ENCODE measurements at regions not wholly inside any gene's neighbourhood (a gene's known extent, or its start where the extent isn't known, plus 50 kb on each side); places are given as distances from the start of the nearest gene placed in this dataset.
A peak's percentile ranks its signal among the peaks of the same experiment; 100 is the strongest.

DNA sequence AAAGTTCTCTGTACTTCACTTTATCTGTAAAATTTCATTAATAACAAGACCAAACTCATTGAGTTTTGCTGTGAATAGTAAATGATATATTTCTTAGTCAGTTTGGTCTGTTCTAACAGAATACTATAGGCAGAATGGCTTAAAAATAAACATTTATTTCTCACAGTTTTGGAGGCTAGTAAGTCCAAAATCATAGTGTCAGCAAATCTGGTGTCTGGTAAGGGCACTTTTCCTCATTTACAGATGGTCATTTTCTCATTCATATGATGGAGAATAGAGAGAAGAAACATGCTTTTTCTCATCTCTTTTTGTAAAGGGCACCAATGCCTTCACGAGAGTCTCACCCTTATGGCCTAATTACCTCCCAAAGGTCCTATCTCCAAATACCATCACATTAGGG, 415.1 kb downstream of the FAM133A start:
- no peak for TF ChIP-seq CTCF (conservative IDR thresholded peaks at IDR 0.05; ENCODE audit: low read depth, low read length)
- H3K4me3 ChIP-seq (ENCODE audit: low read length) = no peak overlapping the region
- no peak for DNase-seq (ENCODE audit: low read depth)

- TF ChIP-seq CTCF (conservative IDR thresholded peaks at IDR 0.05; ENCODE audit: low read depth, low read length) = no peak
- H3K4me3 ChIP-seq (ENCODE audit: low read length) = no peak overlapping the region
- DNase-seq (ENCODE audit: low read depth) = no peak
Measured at GRCh38 chrX:94097868-94098267, 423.9 kb downstream of the FAM133A start.

GRCh38 chrX:94107981-94108380, 434.0 kb downstream of the FAM133A start:
- DNase-seq (ENCODE audit: low read depth) = no peak
- H3K4me3 ChIP-seq (ENCODE audit: low read length) = no peak overlapping the region
- peak; percentile 20 for TF ChIP-seq CTCF (conservative IDR thresholded peaks at IDR 0.05; ENCODE audit: low read depth, low read length)

- no peak overlapping the region for H3K4me3 ChIP-seq (ENCODE audit: low read length)
- no peak for TF ChIP-seq CTCF (conservative IDR thresholded peaks at IDR 0.05; ENCODE audit: low read depth, low read length)
- DNase-seq (ENCODE audit: low read depth) = no peak
Measured at GRCh38 chrX:94114362-94114761, 440.4 kb downstream of the FAM133A start.

- TF ChIP-seq CTCF (conservative IDR thresholded peaks at IDR 0.05; ENCODE audit: low read depth, low read length) = no peak
- H3K4me3 ChIP-seq (ENCODE audit: low read length) = no peak overlapping the region
- DNase-seq (ENCODE audit: low read depth) = no peak
Measured at GRCh38 chrX:94121799-94122198, 447.8 kb downstream of the FAM133A start.

DNA sequence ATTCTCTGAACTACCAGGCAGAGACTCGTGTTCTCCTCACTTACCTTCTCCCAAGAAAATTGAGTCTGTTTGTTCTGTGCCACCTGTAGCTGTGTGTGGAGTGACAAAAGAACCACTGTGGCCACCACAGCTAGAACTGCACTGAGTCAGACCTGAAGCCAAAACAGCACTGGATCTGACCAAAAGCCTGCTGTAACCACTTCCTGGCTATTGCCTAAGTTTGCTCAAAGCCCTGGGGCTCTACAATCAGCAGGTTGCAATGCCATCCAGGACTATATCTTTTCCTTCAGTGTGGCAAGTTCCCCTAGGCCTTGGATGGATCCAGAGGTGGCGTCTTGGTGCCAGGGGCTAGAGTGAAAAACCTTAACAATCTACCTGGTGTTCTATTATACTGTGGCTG, 449.1 kb downstream of the FAM133A start:
- H3K4me3 ChIP-seq (ENCODE audit: low read length) = no peak overlapping the region
- no peak for TF ChIP-seq CTCF (conservative IDR thresholded peaks at IDR 0.05; ENCODE audit: low read depth, low read length)
- no peak for DNase-seq (ENCODE audit: low read depth)

DNA sequence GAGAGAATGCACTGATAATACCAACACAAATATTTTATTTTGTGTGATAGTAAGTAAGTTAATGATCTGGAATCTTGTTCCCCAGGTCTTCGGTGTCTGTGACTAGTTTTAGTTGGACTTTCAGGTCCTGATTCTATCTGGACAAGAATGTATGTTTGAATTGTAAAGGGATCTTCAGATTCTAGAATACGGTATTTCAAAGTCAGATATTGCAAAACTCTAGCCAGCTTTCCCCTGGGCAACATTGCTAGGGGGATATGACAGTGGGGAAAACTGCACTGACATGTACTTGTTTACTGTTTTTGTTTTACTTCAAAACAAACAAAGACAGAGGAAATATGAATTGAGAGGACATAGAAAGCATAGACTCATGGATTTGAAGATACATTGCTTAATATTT, 489.0 kb downstream of the FAM133A start:
- no peak for DNase-seq (ENCODE audit: low read depth)
- no peak for TF ChIP-seq CTCF (conservative IDR thresholded peaks at IDR 0.05; ENCODE audit: low read depth, low read length)
- H3K4me3 ChIP-seq (ENCODE audit: low read length) = no peak overlapping the region

Data from retinal pigment epithelial cell (primary cell).